ENCODE measurements at regions not wholly inside any gene's neighbourhood (a gene's known extent, or its start where the extent isn't known, plus 50 kb on each side); places are given as distances from the start of the nearest gene placed in this dataset.

DNA sequence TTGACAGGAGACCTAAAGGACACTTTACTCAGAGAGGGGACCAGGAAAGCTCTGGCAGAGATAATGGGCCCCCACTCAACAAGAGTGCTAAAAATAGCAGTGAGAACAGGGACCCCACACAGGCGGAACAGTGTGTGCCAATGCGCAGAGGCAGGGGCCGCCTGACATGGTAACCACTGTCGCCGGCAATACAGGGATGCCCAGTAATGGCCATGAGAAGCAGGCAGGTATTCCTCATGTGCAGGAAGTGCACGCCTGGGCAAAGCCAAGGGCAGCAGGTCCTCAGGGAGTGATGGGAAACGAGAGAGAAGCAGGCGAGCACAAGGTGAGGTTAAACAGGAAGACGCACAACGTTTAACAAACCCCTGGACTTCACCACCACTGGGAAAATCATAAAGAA, 757.1 kb downstream of the LIG4 start:
- no peak for TF ChIP-seq EZH2 (IDR thresholded peaks at IDR 0.05)
- TF ChIP-seq POLR2AphosphoS5 (IDR thresholded peaks at IDR 0.05; ENCODE audit: borderline replicate concordance, low read depth, low read length): no peak
- TF ChIP-seq FOXP2 (optimal IDR thresholded peaks at IDR 0.05; ENCODE audit: control extremely low read depth, extremely low read length, insufficient read depth): no peak

Measured in SK-N-MC (cell line).